ENCODE measurements at regions not wholly inside any gene's neighbourhood (a gene's known extent, or its start where the extent isn't known, plus 50 kb on each side); places are given as distances from the start of the nearest gene placed in this dataset.
"Not testable (repeated sequence)": the region's sequence is repeated elsewhere in the genome, so short reads cannot be mapped to it uniquely, and the experiment has no call there.

- TF ChIP-seq CTCF, POLR2A (IDR thresholded peaks at IDR 0.05): not testable (repeated sequence)
Measured at GRCh38 chr4:3983518-3984125, 217.4 kb downstream of the ADRA2C start.
